Immature natural killer cell (primary cell): ENCODE measurements at regions not wholly inside any gene's neighbourhood (a gene's known extent, or its start where the extent isn't known, plus 50 kb on each side); places are given as distances from the start of the nearest gene placed in this dataset.

Source experiments
- DNase-seq, 3 donors: peaks; one replicate each; pipeline ENCODE4 v3.0.0; 2022; ENCODE audit warnings: mixed read lengths in 1 of 3
- H3K27ac Mint-ChIP-seq, 6 donors: one replicate each; pipeline ENCODE4 v1.8.0; 2020; ENCODE audit warnings: mixed read lengths in 6 of 6, mild to moderate bottlenecking in 5 of 6, inconsistent platforms in 4 of 6, moderate library complexity in 3 of 6
- H3K27me3 Mint-ChIP-seq, 3 donors: one replicate each; pipeline ENCODE4 v1.8.0; 2020 to 2021; ENCODE audit warnings: low read depth in 3 of 3, mild to moderate bottlenecking in 3 of 3, mixed read lengths in 3 of 3, moderate library complexity in 3 of 3, inconsistent platforms in 1 of 3
- H3K36me3 Mint-ChIP-seq, 3 donors: one replicate each; pipeline ENCODE4 v1.8.0; 2020; ENCODE audit warnings: mixed read lengths in 3 of 3, inconsistent platforms in 2 of 3, mild to moderate bottlenecking in 2 of 3
- H3K4me1 Mint-ChIP-seq, 2 donors: one replicate each; pipeline ENCODE4 v1.8.0; 2020; ENCODE audit warnings: inconsistent platforms in 2 of 2, mild to moderate bottlenecking in 2 of 2, mixed read lengths in 2 of 2, moderate library complexity in 1 of 2
- H3K4me3 Mint-ChIP-seq, 5 donors: one replicate each; pipeline ENCODE4 v1.8.0; 2020; ENCODE audit warnings: mild to moderate bottlenecking in 5 of 5, mixed read lengths in 5 of 5, inconsistent platforms in 3 of 5, moderate library complexity in 3 of 5
- H3K9me3 Mint-ChIP-seq, 6 donors: one replicate each; pipeline ENCODE4 v1.8.0; 2020; ENCODE audit warnings: mild to moderate bottlenecking in 6 of 6, mixed read lengths in 6 of 6, inconsistent platforms in 4 of 6, moderate library complexity in 3 of 6

- peaks cover 3 to 43% (median 23%) of the 10 kb centered on the region in 6 donors for H3K9me3 Mint-ChIP-seq
- H3K4me1 Mint-ChIP-seq, result no peaks in the 10 kb centered on the region
- H3K27me3 Mint-ChIP-seq, result no peaks in the 10 kb centered on the region
- peaks cover 0 to 4% (median 0%) of the 10 kb centered on the region in 3 donors for H3K36me3 Mint-ChIP-seq
- no peak overlapping the region for H3K4me3 Mint-ChIP-seq
- no peak overlapping the region for H3K27ac Mint-ChIP-seq
- no peak for DNase-seq
Measured at GRCh38 chr4:31949045-31949444, 1228.9 kb downstream of the PCDH7 start.

DNA sequence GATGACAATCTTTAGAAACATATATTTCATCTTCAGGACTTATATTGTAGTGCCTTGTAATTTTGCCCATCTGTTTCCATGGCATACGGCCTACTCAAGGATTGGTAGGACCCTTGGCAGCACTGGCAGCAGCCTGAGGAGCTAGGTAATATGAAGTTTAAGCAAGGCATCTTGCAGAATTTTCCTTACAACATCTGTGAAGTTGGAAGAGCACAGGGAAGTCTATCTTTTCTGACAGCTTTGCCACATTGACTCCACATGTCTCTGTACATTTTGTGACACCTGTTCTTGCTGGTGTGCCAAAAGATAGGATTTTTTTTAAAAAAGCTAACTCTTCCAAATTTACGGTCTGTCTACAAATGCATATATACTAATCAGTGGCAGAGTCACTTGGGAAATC lies 1235.2 kb downstream of the PCDH7 start:
- Mint-ChIP-seq H3K36me3 (no peaks in the 10 kb centered on the region), H3K27me3 (no peaks in the 10 kb centered on the region), H3K4me3 (no peak overlapping the region), H3K27ac (no peak overlapping the region), H3K9me3 (peaks cover 4 to 34% (median 17%) of the 10 kb centered on the region in 6 donors), H3K4me1 (no peaks in the 10 kb centered on the region)
- no peak for DNase-seq

DNA sequence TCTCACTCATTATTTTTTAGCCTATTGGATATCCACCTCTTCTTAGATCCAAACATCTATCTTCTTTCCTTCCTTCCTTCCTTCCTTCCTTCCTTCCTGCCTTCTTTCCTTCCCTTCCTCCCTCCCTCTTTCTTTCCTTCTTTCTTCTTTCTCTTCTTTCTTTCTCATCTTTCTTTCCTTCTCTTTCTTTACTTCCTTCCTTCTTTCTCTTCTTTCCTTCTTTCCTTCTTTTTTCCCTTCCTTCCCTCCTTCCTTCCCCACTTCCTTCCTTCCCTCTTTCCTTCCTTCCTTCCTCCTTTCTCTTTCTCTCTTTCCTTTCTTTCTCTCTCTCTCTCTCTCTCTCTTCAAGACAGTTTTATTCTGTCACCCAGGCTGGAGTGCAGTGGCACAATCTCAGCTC lies 1239.8 kb downstream of the PCDH7 start:
- H3K27me3 Mint-ChIP-seq, result no peaks in the 10 kb centered on the region
- H3K9me3 Mint-ChIP-seq, result peaks cover 4 to 44% (median 13%) of the 10 kb centered on the region in 6 donors
- no peak for DNase-seq
- no peak overlapping the region for H3K27ac Mint-ChIP-seq
- H3K36me3 Mint-ChIP-seq, result no peaks in the 10 kb centered on the region
- H3K4me1 Mint-ChIP-seq, result no peaks in the 10 kb centered on the region
- no peak overlapping the region for H3K4me3 Mint-ChIP-seq

DNA sequence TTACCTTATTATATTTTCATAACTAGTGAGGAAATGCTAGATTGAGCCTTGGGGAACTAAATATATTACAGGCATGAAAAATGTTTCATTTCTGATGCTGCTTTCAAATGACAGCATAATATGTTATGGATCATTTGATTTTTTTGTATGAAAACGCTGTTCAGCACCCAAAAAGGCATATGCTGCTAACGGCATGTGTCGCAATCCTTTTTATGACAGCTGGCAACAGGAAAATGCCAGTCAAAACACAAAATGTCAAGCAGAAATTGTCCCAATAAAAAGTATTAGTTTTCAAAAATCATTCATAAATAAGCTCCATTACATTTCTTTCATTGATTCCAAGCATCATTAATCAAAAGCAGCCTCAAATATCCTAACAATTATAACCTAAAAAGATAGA lies 1244.5 kb downstream of the PCDH7 start:
- Mint-ChIP-seq H3K4me1 (no peaks in the 10 kb centered on the region), H3K36me3 (no peaks in the 10 kb centered on the region), H3K27me3 (no peaks in the 10 kb centered on the region), H3K9me3 (peaks cover under 1 to 43% (median 10%) of the 10 kb centered on the region in 6 donors), H3K4me3 (no peak overlapping the region), H3K27ac (no peak overlapping the region)
- DNase-seq, result no peak

DNA sequence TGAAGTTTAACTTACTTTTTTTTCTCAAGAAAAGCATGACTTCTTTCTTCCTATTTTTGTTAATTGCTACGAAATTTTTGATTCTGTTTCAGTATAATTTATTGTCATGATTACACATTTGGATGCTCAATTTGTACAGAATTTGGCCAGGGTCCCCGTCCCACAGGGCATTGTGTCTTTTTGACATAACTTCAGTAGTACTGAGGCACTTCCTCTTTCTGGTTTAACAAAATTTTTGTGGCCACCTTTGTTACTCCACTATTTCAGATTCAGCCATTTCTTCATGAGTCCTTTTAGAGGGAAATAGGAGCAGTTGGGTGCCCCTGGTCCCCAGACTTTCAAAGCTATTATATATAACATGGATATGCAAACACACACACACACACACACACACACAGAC lies 1248.7 kb downstream of the PCDH7 start:
- DNase-seq, result no peak
- Mint-ChIP-seq H3K36me3 (no peaks in the 10 kb centered on the region), H3K4me1 (no peaks in the 10 kb centered on the region), H3K27ac (no peak overlapping the region), H3K9me3 (peaks cover 2 to 32% (median 6%) of the 10 kb centered on the region in 6 donors), H3K27me3 (no peaks in the 10 kb centered on the region), H3K4me3 (no peak overlapping the region)

DNA sequence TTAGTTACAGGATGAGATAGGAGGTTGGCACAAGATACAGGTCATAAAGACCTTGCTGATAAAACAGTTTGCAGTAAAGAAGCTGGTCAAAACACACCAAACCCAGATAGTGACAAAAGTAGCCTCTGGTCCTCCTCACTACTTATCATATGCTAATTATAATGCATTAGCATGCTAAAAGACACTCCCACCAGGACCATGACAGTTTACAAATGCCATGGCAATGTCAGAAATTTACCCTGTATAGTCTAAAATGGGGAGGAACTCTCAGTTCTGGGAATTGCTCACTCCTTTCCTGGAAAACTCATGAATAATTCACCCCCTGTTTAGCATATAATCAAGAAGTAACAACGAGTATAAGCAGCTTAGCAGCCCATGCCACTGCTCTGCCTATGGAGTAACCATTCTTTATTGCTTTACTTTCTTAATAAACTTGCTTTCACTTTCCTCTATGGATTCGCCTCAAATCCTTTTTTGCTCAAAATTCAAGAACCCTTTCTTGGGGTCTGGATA lies 1254.4 kb downstream of the PCDH7 start:
- Mint-ChIP-seq H3K36me3 (no peaks in the 10 kb centered on the region), H3K4me3 (no peak overlapping the region), H3K9me3 (peaks cover 4 to 32% (median 8%) of the 10 kb centered on the region in 6 donors), H3K27me3 (no peaks in the 10 kb centered on the region), H3K4me1 (no peaks in the 10 kb centered on the region), H3K27ac (no peak overlapping the region)
- DNase-seq, result no peak

DNA sequence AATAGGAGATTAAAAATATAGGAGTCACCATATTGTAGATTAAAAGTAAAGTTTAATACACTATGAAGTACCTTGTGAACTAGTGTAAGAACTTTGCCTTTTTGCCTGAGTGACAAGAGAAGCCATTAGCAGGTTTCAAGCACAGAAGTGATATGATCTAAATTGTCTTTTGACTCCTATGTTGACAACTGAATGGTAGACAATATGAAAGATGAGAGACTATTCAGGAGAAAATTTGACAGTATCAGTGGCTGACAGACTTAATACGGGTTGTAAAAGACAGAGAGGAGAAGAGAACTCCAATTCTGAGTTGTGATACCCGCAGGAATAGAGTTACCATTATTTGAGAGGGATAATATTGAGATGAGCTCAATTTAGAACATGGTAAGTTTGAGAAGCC lies 1259.8 kb downstream of the PCDH7 start:
- DNase-seq, result no peak
- Mint-ChIP-seq H3K27ac (no peak overlapping the region), H3K4me1 (no peaks in the 10 kb centered on the region), H3K9me3 (peaks cover 5 to 27% (median 13%) of the 10 kb centered on the region in 6 donors), H3K4me3 (no peak overlapping the region), H3K36me3 (no peaks in the 10 kb centered on the region), H3K27me3 (no peaks in the 10 kb centered on the region)

- no peak for DNase-seq
- no peak overlapping the region for H3K27ac Mint-ChIP-seq
- H3K4me3 Mint-ChIP-seq, result no peak overlapping the region
- H3K4me1 Mint-ChIP-seq, result no peaks in the 10 kb centered on the region
- no peaks in the 10 kb centered on the region for H3K36me3 Mint-ChIP-seq
- H3K9me3 Mint-ChIP-seq, result peaks cover 7 to 36% (median 20%) of the 10 kb centered on the region in 6 donors
- no peaks in the 10 kb centered on the region for H3K27me3 Mint-ChIP-seq
Measured at GRCh38 chr4:31983246-31983645, 1263.1 kb downstream of the PCDH7 start.

DNA sequence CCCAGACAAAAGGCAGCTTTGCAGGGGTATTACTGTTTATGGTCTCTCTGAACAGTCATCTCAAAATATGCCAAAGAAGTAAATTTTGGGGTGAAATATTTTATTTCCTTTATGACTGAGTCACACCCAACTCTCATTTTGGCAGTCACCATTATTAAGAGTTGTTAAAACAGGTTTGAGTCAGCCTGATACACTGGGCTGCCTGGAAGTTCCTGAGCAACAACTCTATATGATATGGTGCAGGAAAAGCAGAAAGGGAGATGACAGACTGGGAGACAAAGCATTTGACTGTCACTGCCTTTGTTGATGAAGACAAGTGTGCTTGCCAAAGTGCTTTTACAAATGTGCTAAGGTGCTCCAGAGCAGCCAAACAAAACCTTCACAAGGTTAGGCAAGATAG lies 1263.5 kb downstream of the PCDH7 start:
- Mint-ChIP-seq H3K4me1 (no peaks in the 10 kb centered on the region), H3K36me3 (no peaks in the 10 kb centered on the region), H3K27me3 (no peaks in the 10 kb centered on the region), H3K27ac (no peak overlapping the region), H3K4me3 (no peak overlapping the region), H3K9me3 (peaks cover 7 to 33% (median 18%) of the 10 kb centered on the region in 6 donors)
- no peak for DNase-seq

DNA sequence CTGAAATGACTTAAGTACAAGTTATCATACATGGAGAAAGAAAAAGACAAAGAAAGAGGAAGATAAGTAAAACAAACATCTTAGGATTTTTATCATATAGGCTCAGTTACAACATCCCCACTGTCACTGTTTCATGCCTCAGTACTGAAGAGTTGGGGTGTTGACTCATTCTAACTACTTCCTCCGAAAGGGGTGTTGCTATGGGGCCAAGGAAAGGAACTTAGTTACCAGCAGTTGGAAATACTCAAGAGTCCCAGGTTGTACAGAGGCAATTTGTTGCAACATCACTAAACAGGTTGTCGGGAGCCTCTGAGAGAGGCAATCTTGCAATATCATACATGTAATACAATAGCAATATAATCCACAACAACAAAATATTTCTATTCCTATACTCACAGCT lies 1264.7 kb downstream of the PCDH7 start:
- no peaks in the 10 kb centered on the region for H3K4me1 Mint-ChIP-seq
- DNase-seq, result no peak
- H3K27ac Mint-ChIP-seq, result no peak overlapping the region

GRCh38 chr4:31995943-31996901 lies 1276.1 kb downstream of the PCDH7 start:
- Mint-ChIP-seq H3K4me3 (no peak overlapping the region), H3K4me1 (no peaks in the 10 kb centered on the region), H3K27me3 (no peaks in the 10 kb centered on the region), H3K36me3 (no peaks in the 10 kb centered on the region), H3K9me3 (peaks cover 7 to 51% (median 23%) of the 10 kb centered on the region in 6 donors), H3K27ac (no peak overlapping the region)
- DNase-seq, result no peak

More for the DNA sequence above, 1264.7 kb downstream of the PCDH7 start:
- H3K9me3 Mint-ChIP-seq, result peaks cover 9 to 37% (median 19%) of the 10 kb centered on the region in 6 donors
- H3K4me3 Mint-ChIP-seq, result no peak overlapping the region
- H3K27me3 Mint-ChIP-seq, result peaks cover 0 to 2% (median 0%) of the 10 kb centered on the region in 3 donors
- H3K36me3 Mint-ChIP-seq, result no peaks in the 10 kb centered on the region

DNA sequence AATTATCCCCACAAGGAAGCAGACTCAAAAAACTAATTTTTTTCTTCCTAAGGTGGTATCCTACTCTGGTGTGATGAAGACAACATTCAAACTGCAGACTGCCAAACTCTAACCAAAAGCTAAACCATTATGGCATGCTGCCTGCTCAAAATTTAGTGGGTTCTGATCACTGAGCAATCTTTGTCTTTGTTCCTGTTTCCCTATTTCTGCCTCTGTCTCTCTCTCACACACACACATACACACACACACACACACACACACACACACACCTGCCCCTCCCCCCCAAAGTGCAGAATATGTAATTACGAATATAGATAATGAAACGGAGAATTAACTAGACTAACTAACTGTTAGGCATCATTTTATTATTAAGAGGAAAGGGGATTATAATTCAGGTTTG lies 1278.6 kb downstream of the PCDH7 start:
- Mint-ChIP-seq H3K36me3 (no peaks in the 10 kb centered on the region), H3K27me3 (no peaks in the 10 kb centered on the region), H3K27ac (no peak overlapping the region), H3K4me3 (no peak overlapping the region), H3K4me1 (no peaks in the 10 kb centered on the region), H3K9me3 (peaks cover 0 to 40% (median 15%) of the 10 kb centered on the region in 6 donors)
- DNase-seq, result no peak

DNA sequence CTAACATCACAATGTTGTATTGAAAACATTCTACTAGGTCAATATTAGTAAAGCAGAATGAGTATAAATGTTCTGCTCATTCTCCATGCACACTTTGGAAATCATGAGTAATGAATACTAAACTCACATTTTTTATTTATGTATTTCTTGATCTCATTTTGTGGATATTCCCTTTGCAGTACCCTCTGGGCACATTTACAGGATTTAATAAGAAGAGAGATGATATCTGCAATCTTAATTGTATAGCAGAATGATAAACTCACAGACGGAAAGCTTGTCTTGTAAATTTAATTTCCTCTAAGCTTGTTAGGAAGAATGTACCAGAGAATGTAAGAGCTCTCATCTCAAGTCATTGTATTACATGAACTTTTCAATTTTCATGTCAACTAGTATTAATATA lies 1279.7 kb downstream of the PCDH7 start:
- Mint-ChIP-seq H3K27me3 (no peaks in the 10 kb centered on the region), H3K4me3 (no peak overlapping the region), H3K27ac (no peak overlapping the region), H3K4me1 (no peaks in the 10 kb centered on the region), H3K36me3 (no peaks in the 10 kb centered on the region), H3K9me3 (peaks cover 0 to 36% (median 12%) of the 10 kb centered on the region in 6 donors)
- no peak for DNase-seq

DNA sequence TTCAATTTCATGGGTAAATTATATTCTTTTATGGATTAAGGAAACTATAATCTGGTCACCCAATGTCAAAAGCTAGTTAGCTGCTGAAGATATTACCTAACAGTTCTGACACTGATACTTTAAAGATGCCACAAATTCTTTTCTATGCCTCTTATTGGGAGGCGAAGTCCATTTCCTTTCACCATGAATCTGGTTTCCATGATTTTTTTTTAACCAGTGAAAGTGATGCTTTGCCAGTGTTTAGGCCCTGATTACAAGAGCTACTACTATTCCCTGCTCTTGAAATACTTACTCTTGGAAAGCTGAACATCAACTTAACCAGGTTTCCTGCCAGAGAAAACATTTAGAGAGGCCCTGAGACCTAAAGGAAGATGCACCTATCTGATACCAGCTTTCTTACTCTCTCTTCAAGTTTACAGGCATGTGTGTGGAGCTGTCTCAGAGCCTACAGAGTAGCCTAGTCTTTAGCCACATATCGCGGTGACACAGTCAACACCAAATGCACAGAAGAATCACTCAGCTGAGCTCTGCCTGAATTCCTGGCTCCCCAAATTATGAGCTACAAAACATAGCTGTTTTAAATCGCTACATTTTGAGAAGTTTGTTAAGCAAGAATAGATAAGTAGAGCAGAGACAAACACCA lies 1280.8 kb downstream of the PCDH7 start:
- Mint-ChIP-seq H3K27ac (no peak overlapping the region), H3K27me3 (no peaks in the 10 kb centered on the region), H3K4me1 (no peaks in the 10 kb centered on the region)

More for the DNA sequence above, 1280.8 kb downstream of the PCDH7 start:
- Mint-ChIP-seq H3K36me3 (peaks cover 0 to 4% (median 0%) of the 10 kb centered on the region in 3 donors), H3K9me3 (peaks cover 0 to 36% (median 13%) of the 10 kb centered on the region in 6 donors), H3K4me3 (no peak overlapping the region)
- DNase-seq, result no peak
